Transverse colon (tissue), 4 donors: ENCODE measurements at regions not wholly inside any gene's neighbourhood (a gene's known extent, or its start where the extent isn't known, plus 50 kb on each side); places are given as distances from the start of the nearest gene placed in this dataset.

Experiments
- EP300 ChIP-seq: sonication (generic); formaldehyde crosslinking; IDR thresholded peaks from one replicate; pipeline ENCODE4 v1.6.1; 2017; ENCODE audit warnings: antibody characterized with exemption, low read depth
- POLR2A ChIP-seq: fragments of 450-650 bp; IDR thresholded peaks from one replicate; pipeline ENCODE4 v1.6.1; 2016; ENCODE audit warnings: antibody characterized with exemption, mild to moderate bottlenecking, moderate library complexity
- POLR2AphosphoS5 ChIP-seq, 3 donors: sonication (generic); formaldehyde crosslinking; IDR thresholded peaks; one replicate each; pipeline ENCODE4 v1.6.1; 2016; ENCODE audit warnings: antibody characterized with exemption in 3 of 3
- TF ChIP-seq, protein P1 (sequence below), 5 experiments: fragments of 200-600 bp in 3 of 5; fragments of 450-650 bp in 2 of 5; sonication (generic) in 3 of 5; IDR thresholded peaks; 1 replicate in 2 of 5; 2 replicates in 3 of 5; pipeline ENCODE4 v1.5.1; 2016 to 2017; ENCODE audit warnings: antibody characterized with exemption in 5 of 5, inconsistent platforms in 3 of 5, mild to moderate bottlenecking in 2 of 5, moderate library complexity in 1 of 5

DNA sequence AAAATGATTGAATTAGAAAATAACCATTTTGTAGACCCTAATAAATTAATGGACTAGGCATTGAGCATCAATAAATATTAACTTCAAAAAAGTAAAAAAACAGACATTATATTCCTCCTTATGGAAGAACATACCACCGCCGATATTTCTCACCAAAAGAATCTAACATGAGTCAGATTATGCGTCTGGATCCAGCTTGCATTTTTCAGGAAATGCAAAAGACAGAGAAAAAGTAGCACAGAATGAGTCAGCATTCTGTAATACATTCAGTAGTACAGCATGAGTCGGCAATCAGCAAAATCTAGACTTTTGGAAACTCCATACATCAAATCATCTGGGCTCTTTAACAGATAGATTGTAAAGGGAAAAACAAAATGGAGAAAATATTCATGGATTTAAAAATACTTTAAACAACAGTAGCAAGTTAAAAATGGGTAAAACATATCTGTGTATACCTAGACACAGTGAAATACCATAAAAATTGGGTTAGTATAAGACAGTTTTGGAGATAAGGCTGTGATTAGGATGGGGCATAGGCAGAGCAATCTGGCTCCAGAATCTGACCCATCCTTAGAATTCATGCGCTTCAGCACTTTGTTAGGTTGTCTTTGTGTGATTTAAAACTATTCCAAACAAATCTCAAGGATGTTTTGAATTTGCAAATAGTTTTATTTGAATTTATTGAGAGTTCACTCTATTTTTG is 633.0 kb upstream of the FAM241A start:
- TF ChIP-seq POLR2AphosphoS5 (IDR thresholded peaks at IDR 0.05), result no peak
- TF ChIP-seq POLR2A, result no peak
- TF ChIP-seq, protein P1, sequence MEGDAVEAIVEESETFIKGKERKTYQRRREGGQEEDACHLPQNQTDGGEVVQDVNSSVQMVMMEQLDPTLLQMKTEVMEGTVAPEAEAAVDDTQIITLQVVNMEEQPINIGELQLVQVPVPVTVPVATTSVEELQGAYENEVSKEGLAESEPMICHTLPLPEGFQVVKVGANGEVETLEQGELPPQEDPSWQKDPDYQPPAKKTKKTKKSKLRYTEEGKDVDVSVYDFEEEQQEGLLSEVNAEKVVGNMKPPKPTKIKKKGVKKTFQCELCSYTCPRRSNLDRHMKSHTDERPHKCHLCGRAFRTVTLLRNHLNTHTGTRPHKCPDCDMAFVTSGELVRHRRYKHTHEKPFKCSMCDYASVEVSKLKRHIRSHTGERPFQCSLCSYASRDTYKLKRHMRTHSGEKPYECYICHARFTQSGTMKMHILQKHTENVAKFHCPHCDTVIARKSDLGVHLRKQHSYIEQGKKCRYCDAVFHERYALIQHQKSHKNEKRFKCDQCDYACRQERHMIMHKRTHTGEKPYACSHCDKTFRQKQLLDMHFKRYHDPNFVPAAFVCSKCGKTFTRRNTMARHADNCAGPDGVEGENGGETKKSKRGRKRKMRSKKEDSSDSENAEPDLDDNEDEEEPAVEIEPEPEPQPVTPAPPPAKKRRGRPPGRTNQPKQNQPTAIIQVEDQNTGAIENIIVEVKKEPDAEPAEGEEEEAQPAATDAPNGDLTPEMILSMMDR (IDR thresholded peaks at IDR 0.05), result no peak
- no peak for TF ChIP-seq EP300
